Right cardiac atrium (tissue), 5 donors: ENCODE measurements at regions not wholly inside any gene's neighbourhood (a gene's known extent, or its start where the extent isn't known, plus 50 kb on each side); places are given as distances from the start of the nearest gene placed in this dataset.
"Not testable (repeated sequence)": the region's sequence is repeated elsewhere in the genome, so short reads cannot be mapped to it uniquely, and the experiment has no call there.

ENCODE experiments used
- ATAC-seq, 2 donors: fragments of 200-7000 bp; cut with Tn5 transposase; one replicate each; pipeline versions ENCODE4 v1.8.0 to v1.9.1; 2020; ENCODE audit warnings: moderate library complexity in 2 of 2, mild to moderate bottlenecking in 1 of 2
- DNase-seq, 3 donors: peaks; one replicate each; pipeline ENCODE4 v3.0.0-alpha.2; 2020
- H3K27ac ChIP-seq: one replicate; pipeline ENCODE4 v1.5.1; 2013; ENCODE audit warnings: mild to moderate bottlenecking, low read length, control low read depth, moderate library complexity
- H3K27me3 ChIP-seq: one replicate; pipeline ENCODE4 v1.6.1; 2013; ENCODE audit not compliant: control insufficient read depth, insufficient read depth
- H3K4me1 ChIP-seq: one replicate; pipeline ENCODE4 v1.6.1; 2013; ENCODE audit warnings: low read length; ENCODE audit not compliant: control insufficient read depth, insufficient read depth
- H3K4me3 ChIP-seq: one replicate; pipeline ENCODE4 v1.5.1; 2013; ENCODE audit warnings: low read length, control low read depth
- H3K9me3 ChIP-seq: one replicate; pipeline ENCODE4 v1.6.1; 2013; ENCODE audit warnings: low read length; ENCODE audit not compliant: control insufficient read depth
- WGBS: extraction: QIAGEN DNeasy Blood & Tissue Kit; methylation state at CpG from one replicate; pipeline ENCODE4 v1.1.7; 2013; 5-methylcytosine and 5-hydroxymethylcytosine counted together
- intact Hi-C, 4 donors: fragments of 100-400 bp; cut with DNase I; formaldehyde crosslinking; loops; one replicate each; pipeline versions ENCODE4 v1.11.0 to v1.14.0; 2022 to 2023
- donor health status: healthy with polysubstance abuse.
- donor health status: DM: no; HTN: yes; CAD: no.
- donor health status: DM: no; HTN: no; CAD: no.
- donor health status: DM: no; HTN: yes; CAD: no; lungs with severe emphysema.
- donor health status: DM: yes; HTN: yes; CAD: no.

DNA sequence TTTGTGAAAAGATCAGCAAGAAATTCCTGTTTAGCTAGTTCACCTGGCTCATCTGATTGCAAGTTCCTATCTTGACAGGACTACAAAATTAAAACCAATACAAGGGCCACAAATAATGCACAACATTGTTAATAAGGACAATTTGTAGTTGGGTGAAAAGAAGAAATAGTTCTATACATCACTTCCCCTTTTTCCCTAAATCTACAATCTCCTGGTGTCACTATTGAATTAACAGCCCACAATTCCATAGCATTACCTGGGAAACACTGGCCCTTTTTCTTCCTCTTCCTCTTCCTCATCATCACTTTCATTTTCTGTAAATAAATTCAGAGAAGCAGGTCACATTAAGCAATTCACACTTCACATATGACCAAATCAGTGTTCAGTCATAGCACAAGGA, 366.9 kb downstream of the FAM72C start:
- ATAC-seq (no peak), DNase-seq (no peak)
- H3K4me3 ChIP-seq: no peak overlapping the region
- H3K4me1 ChIP-seq: no peaks in the 10 kb centered on the region
- no peaks in the 10 kb centered on the region for H3K27me3 ChIP-seq
- H3K27ac ChIP-seq: no peak overlapping the region
- H3K9me3 ChIP-seq: no peaks in the 10 kb centered on the region
- intact Hi-C loops: no loop called here

GRCh38 chr1:143584508-143584907, 387.3 kb downstream of the FAM72C start:
- Histone ChIP-seq H3K4me1 (no peaks in the 10 kb centered on the region), H3K27ac (no peak overlapping the region), H3K9me3 (no peaks in the 10 kb centered on the region), H3K27me3 (no peaks in the 10 kb centered on the region), H3K4me3 (no peak overlapping the region)
- DNase-seq: no peak
- WGBS: 78% methylated on average over 4 of the region's 4 CpGs
- no peak for ATAC-seq
- intact Hi-C loops: no loop called here

DNA sequence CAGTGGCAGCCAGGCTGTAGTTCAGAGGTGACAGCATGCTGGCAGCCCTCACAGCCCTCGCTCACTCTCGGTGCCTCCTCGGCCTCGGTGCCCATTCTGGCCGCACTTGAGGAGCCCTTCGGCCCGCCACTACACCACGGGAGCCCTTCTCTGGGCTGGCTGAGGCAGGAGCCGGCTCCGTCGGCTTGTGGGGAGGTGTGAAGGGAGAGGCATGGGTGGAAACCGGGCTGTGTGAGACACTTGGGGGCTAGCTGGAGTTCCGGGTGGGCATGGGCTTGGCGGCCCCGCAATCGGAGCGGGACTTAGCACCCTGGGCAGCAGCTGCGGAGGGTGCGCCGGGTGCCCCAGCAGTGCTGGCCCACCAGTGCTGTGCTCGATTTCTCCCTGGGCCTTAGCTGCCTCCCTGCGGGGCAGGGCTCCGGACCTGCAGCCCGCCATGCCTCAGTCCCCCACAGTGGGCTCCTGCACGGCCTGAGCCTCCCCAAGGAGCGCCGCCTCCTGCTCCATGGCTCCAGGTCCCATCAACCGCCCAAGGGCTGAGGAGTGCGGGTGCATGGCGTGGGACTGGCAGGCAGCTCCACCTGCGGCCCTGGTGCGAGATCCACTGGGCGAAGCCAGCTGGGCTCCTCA, 396.8 kb downstream of the FAM72C start:
- Histone ChIP-seq H3K4me3 (no peak overlapping the region), H3K27me3 (no peaks in the 10 kb centered on the region), H3K27ac (no peak overlapping the region), H3K4me1 (no peaks in the 10 kb centered on the region), H3K9me3 (no peaks in the 10 kb centered on the region)
- WGBS: 88% methylated on average over 33 of the region's 33 CpGs
- intact Hi-C loops: no loop called here
- ATAC-seq (no peak), DNase-seq (no peak)

- H3K9me3 ChIP-seq, H3K4me3 ChIP-seq, H3K27me3 ChIP-seq, intact Hi-C loops, ATAC-seq, DNase-seq, H3K27ac ChIP-seq, H3K4me1 ChIP-seq: not testable (repeated sequence)
- WGBS: 67% methylated on average over 5 of the region's 5 CpGs
Observed at GRCh38 chr1:143572661-143573060, 399.1 kb downstream of the FAM72C start.

DNA sequence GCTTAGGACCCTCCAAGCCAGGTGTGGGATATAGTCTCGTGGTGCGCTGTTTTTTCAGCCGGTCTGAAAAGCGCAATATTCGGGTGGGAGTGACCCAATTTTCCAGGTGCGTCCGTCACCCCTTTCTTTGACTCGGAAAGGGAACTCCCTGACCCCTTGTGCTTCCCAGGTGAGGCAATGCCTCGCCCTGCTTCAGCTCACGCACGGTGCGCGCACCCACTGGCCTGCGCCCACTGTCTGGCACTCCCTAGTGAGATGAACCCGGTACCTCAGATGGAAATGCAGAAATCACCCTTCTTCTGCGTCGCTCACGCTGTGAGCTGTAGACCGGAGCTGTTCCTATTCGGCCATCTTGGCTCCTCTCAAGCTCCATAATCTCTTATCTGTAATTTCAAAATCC, 408.0 kb downstream of the FAM72C start:
- ATAC-seq, H3K9me3 ChIP-seq, H3K27ac ChIP-seq, H3K4me1 ChIP-seq, intact Hi-C loops, H3K27me3 ChIP-seq, DNase-seq, H3K4me3 ChIP-seq: not testable (repeated sequence)
- WGBS: 58% methylated on average over 20 of the region's 20 CpGs

- DNase-seq (no peak), ATAC-seq (no peak)
- no peaks in the 10 kb centered on the region for H3K4me1 ChIP-seq
- 66% methylated on average over 4 of the region's 4 CpGs for WGBS
- no peak overlapping the region for H3K4me3 ChIP-seq
- H3K9me3 ChIP-seq: no peaks in the 10 kb centered on the region
- H3K27ac ChIP-seq: no peak overlapping the region
- H3K27me3 ChIP-seq: no peaks in the 10 kb centered on the region
- intact Hi-C loops: no loop called here
Observed at GRCh38 chr1:143553627-143554026, 418.2 kb downstream of the FAM72C start.

DNA sequence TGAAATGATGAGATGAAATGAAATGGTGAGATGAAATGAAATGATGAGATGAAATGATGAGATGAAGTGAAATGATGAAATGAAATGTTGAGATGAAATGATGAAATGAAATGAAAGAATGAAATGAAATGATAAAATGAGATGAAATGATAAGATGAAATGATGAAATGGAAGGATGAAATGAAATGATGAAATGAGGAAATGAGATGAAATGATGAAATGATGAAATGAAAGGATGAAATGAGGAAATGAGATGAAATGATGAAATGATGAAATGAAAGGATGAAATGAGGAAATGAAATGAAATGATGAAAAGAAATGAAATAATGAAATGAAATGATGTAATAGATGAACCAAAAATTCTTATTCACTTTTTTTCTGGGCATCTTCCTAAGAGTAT, 467.1 kb downstream of the FAM72C start:
- H3K27ac ChIP-seq, DNase-seq, H3K4me3 ChIP-seq, H3K4me1 ChIP-seq, H3K9me3 ChIP-seq, ATAC-seq, H3K27me3 ChIP-seq, intact Hi-C loops: not testable (repeated sequence)

DNA sequence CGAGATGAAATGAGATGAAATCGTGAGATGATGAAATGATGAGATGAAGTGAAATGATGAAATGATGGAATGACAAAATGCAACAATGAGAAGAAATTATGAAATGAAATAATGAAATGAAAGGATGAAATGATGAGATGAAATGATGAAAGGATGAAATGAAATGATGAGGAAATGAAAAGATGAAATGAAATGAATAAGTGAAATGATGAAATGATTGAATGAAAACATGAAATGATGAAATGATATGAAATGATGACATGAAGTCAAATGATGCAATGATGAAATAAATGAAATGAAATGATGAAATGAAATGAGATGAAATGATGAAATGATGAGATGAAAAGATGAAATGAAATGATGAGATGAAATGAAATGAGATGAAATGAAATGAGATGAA, 467.7 kb downstream of the FAM72C start:
- no CpG with 5 or more reads among the region's 2 CpGs for WGBS
- H3K27me3 ChIP-seq, intact Hi-C loops, DNase-seq, ATAC-seq, H3K27ac ChIP-seq, H3K9me3 ChIP-seq, H3K4me1 ChIP-seq, H3K4me3 ChIP-seq: not testable (repeated sequence)

- WGBS: 83% methylated on average over 1 of the region's 2 CpGs
- H3K4me3 ChIP-seq, intact Hi-C loops, H3K27me3 ChIP-seq, DNase-seq, ATAC-seq, H3K9me3 ChIP-seq, H3K4me1 ChIP-seq, H3K27ac ChIP-seq: not testable (repeated sequence)
Observed at GRCh38 chr1:143503048-143503447, 468.7 kb downstream of the FAM72C start.

GRCh38 chr1:143502038-143502437, 469.7 kb downstream of the FAM72C start:
- 57% methylated on average over 3 of the region's 4 CpGs for WGBS
- H3K4me3 ChIP-seq, H3K27ac ChIP-seq, H3K9me3 ChIP-seq, intact Hi-C loops, ATAC-seq, DNase-seq, H3K27me3 ChIP-seq, H3K4me1 ChIP-seq: not testable (repeated sequence)

- H3K27ac ChIP-seq, ATAC-seq, intact Hi-C loops, H3K27me3 ChIP-seq, H3K9me3 ChIP-seq, H3K4me1 ChIP-seq: not testable (repeated sequence)
- peak overlapping the region; percentile 80 for H3K4me3 ChIP-seq
- DNase-seq: peak; percentile 6 to 20 (median 19)
- 2% methylated on average over 81 of the region's 85 CpGs for WGBS
Observed at GRCh38 chr1:143498059-143498749, 473.6 kb downstream of the FAM72C start.

- ATAC-seq: no peak
- 2% methylated on average over 50 of the region's 50 CpGs for WGBS
- H3K9me3 ChIP-seq: no peaks in the 10 kb centered on the region
- intact Hi-C loops: no loop called here
- H3K27ac ChIP-seq: no peak overlapping the region
- H3K4me3 ChIP-seq: peak overlapping the region; percentile 80
- no peaks in the 10 kb centered on the region for H3K4me1 ChIP-seq
- DNase-seq: peak in 2 of 3 donors; percentile 10 to 28
- H3K27me3 ChIP-seq: no peaks in the 10 kb centered on the region
Observed at GRCh38 chr1:143497374-143497747, 474.4 kb downstream of the FAM72C start.
